ENCODE measurements at regions not wholly inside any gene's neighbourhood (a gene's known extent, or its start where the extent isn't known, plus 50 kb on each side); places are given as distances from the start of the nearest gene placed in this dataset.
A peak's percentile ranks its signal among the peaks of the same experiment; 100 is the strongest.

DNA sequence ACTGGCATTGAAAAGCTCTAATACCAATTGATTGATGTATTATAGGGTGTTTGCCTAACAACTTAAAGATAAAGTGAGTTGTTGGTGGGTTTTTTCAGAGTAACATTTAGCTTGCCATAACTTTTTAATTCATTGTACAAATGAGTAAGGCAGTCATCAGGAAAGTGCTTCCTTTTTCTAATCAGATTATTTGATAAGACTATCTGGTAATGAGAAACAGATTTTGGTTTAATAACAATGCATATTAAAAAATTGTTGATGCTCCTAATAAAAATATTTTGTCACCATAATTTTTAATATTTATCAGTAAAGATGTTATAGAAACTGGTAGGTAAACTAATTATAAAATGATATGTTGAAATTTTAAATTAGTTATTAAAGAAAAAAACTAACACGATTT, 51.3 kb downstream of the BLTP1 start:
- DNase-seq (ENCODE audit: low spot score): no peak

DNA sequence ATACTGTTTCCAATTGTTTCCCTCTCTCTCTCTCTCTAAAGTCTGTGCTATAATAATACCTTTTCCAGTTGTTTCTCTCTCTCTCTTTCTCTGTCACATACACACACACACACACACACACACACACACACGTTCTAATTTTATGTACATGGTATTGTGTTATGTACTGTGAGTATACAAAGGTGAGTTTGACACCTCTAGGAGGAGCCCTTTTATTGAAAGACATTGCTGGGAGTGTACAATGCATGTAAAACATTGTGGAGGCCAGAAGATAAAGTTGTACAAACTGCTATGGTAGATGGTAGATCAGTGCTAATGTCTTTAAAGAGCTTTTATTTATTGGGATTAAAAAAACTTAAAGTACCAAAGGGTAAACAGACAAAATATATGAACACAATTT, 53.6 kb downstream of the BLTP1 start:
- no peak for DNase-seq (ENCODE audit: low spot score)

DNA sequence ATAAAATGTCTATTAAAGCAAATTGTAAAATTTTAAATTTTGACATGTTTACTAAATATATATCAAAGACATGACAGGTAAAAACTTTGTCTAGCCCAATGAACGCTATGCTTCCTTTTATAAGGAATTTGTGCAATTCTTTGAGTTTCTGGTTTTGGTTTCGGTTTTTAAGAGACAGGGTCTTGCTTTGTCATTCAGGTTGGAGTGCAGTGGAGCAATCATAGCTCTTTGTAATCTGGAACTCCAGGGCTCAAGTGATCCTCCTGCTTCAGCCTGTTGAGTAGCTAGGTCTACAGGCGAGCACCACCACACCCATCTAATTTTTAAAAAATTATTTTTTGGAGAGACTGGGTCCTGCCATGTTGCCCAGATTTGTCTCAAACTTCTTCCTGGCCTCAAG, 60.7 kb downstream of the BLTP1 start:
- no peak for DNase-seq (ENCODE audit: low spot score)

DNA sequence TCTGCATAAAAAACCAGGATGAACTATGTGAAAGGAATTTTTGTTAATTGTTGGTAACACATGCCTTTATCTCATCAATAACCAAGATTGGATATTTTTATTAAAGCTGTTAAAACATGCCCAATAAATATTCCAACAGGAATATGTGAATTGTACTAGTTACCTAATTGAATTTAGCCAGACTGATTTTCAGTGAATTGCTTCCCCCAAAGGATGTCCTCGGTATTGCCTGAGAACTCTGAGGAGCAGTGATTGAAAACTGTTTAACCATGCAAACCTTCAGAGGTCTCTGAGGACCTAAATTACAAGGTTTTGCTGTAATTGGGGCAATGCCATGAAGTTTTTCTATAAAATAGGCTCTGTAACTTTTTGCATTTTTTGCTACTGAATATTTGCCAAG, 66.6 kb downstream of the BLTP1 start:
- DNase-seq (ENCODE audit: low spot score): peak; percentile 3

DNA sequence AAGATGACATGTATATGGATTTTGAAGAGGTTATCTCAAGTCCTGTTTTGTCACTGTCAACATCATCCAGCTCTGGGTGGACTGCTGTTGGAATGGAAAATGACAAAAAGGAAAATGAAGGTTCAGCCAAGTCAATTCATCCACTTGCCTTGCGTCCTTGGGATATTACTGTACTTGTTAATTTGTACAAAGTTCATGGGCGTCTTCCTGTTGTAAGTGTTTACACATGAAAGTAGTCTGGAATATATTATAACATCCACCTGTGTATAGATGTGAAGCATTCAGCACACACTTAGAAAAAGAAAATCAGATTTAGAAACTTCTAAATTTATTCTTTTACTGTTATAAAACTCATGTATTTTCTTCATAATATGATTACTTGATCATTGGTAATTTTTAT, 67.2 kb downstream of the BLTP1 start:
- no peak for DNase-seq (ENCODE audit: low spot score)

DNA sequence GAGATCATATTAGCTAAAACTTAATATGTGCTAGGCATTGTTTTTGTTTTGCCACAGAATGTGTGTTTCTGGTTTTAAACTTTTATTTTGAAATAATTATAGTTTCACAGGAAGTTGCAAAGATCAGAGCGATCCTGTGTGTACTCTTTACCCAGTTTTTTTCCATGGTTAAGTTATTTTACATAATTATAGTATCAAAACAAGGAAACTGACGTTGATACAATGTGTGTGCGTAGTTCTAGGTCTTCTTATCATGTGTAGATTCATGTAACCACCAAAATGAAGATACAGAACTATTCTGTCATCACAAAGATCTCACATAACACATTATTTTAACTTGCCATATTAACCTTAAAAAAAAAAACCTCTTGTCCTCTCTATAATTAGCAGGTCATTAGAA, 69.2 kb downstream of the BLTP1 start:
- DNase-seq (ENCODE audit: low spot score): no peak

DNA sequence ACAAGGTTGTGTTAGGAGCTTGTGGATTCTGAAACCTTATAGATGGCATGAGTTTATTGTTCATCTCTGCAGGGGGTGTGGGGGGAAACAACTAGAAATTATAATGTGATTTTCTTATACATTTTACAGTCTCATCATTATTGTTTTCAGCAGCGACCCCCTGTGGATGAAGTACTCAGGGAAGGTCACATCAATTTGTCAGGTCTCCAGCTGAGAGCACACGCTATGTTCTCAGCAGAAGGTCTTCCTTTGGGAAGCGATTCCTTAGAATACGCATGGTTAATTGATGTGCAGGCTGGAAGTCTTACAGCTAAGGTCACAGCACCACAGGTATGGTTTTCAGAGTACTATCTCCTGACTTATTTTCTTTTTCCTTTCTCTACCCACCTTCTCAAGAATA, 72.2 kb downstream of the BLTP1 start:
- DNase-seq (ENCODE audit: low spot score): no peak

DNA sequence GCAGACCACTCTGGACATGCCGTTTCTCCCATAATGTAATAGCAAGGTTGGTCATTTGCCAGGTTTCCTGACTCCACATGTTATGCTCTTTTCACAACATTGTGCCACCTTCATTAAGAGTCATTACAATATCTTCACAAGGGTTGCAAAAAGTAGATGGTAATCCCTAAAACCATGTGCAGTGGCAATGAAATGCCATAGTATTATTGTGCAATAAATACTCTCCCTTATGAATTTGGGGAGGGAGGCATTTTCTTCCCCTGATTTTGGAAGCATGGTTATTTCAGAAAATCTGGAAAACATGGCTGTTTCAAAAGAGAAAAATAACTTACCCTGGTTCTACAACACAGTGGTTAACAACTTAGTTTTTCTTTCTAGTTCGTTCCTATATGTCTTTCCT, 75.1 kb downstream of the BLTP1 start:
- no peak for DNase-seq (ENCODE audit: low spot score)

DNA sequence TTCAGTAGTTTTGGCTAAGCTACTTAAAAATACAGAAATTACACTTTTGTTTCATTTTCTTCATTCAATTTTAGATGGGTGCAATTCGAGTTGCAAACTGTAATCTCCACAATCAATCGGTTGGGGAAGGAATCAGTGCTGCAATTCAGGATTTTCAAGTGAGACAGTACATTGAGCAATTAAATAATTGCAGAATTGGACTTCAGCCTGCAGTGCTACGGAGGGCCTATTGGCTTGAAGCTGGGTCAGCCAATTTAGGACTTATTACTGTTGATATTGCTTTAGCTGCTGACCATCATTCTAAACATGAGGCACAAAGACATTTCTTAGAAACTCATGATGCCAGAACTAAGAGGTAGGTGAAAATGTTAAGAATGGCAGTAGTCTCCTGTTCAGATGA, 77.7 kb downstream of the BLTP1 start:
- no peak for DNase-seq (ENCODE audit: low spot score)

DNA sequence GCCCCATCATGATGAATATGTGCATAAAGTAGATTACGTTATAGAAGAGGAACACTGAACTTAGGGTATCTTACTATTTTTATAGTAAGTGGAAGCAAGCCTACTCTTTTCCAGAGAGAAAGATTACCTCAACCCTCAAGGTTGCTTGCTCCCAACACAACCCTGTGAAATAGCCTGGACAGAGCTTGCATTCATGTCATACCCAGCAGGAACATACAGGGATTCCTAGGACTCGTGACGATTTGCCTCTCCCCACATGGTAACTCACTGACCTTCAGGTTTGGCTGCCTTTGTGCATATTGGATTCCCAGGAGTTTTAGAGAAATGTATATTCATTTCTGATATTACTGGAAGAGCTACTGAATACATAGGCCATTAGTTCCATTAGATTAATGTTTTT, 80.5 kb downstream of the BLTP1 start:
- no peak for DNase-seq (ENCODE audit: low spot score)

DNA sequence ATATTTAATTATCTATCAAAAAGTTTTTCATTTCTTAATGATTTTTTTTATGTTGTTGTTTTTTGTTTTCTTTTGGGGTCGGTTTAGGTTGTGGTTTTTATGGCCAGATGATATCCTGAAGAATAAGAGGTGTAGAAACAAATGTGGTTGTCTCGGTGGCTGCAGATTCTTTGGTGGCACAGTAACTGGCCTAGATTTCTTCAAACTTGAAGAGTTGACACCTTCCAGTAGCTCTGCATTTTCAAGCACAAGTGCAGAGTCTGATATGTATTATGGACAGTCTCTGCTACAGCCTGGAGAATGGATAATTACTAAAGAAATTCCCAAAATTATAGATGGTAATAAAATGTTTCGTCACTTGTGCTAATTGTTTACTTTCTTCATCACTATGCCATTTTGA, 82.6 kb downstream of the BLTP1 start:
- no peak for DNase-seq (ENCODE audit: low spot score)

DNA sequence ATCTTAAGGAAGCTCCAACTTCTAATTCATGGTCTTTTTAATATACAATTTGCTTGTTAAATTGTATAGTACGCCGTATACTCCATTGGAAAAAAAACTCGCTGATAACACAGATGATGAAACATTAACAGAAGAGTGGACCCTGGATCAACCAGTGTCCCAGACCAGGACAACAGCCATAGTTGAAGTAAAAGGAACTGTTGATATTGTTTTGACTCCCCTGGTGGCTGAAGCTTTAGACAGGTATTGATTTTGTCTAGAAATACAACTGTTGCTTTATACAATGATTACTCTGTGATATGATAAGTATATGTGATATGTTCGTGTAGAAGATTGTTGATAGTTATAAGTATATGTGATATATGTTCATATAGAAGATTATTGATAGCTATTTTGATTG, 91.7 kb downstream of the BLTP1 start:
- no peak for DNase-seq (ENCODE audit: low spot score)

DNA sequence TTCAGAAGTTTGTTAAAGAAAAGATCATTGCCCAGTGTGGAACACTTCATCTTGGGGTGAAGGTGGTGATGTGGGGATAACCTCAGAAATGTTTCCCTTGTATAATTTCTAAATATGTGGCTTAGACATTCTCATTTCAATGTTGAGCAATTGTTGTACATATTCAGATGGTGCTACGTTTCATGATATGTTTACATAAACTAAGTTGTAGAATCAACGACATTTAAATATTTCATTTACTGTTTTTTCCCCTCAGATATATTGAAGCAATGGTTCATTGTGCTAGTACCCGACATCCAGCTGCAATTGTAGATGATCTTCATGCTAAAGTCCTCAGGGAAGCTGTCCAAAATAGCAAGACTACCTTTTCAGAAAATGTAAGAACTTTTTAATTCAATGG, 92.6 kb downstream of the BLTP1 start:
- no peak for DNase-seq (ENCODE audit: low spot score)

DNA sequence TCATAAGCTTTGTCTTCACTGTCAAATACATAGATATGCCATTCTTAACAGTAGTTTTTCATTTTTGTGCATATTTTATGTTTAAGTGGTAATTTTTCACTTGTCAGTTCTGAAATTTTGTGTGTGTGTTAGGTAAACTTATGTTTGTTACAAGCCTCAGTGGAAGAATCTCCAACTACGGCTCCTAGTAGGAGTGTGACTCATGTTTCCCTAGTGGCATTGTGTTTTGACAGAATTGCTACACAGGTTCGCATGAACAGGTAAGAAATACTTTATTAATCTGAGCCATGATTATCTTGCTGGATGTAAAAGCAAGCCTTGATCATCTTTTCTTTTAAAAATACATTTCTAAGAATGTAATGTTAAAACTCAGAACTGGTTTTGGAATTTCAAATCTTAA, 94.4 kb downstream of the BLTP1 start:
- DNase-seq (ENCODE audit: low spot score): no peak

DNA sequence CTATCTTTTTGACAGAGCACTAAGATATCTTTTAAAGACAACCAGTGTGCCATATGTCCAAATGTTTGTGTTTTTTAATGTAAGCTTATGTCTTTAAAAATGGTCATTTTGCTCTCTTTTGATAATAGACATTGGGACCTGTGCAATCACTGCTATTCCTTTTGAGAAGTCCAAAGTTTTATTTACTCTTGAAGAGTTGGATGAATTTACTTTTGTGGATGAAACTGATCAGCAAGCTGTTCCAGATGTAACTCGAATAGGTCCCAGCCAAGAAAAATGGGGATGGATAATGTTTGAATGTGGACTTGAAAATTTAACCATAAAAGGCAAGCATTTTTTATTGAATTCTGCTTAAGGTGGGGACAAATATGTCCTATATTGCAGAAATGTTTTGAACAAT, 97.2 kb downstream of the BLTP1 start:
- DNase-seq (ENCODE audit: low spot score): no peak

DNA sequence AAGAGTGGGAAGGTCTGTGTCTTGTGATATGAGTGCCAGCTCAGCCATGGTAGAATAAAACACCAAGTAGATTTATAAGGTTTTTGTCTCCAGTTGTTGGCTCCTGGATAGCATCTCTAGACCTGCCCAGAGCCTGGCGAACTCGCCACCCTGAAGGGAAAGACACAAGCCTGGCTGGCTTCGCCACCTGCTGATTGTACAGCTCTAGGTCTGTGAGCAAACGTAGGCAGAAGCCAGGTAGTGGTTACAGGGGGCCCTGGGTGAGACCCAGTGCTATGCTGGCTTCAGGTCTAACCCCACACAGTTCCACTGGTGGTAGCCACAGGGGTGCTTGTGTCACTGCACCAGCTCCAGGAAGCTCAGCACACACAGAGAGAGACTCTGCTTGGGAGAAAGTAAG, 100.5 kb downstream of the BLTP1 start:
- DNase-seq (ENCODE audit: low spot score): no peak

DNA sequence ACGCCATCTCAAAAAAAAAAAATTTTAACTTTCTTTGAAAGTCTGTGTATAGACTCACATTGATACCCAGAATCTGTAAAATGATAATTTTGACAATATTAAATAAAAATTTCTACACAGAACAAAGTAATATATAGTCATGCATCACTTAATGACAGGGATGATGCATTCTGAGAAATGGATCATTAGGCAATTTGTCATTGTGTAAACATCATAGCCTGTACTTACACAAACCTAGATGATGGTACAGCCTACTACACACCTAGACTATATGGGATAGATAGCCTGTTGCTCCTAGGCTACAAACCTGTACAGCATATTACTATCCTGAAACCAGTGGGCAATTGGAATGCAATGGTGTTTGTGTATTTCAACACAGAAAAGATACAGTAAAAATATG, 107.7 kb downstream of the BLTP1 start:
- no peak for DNase-seq (ENCODE audit: low spot score)

DNA sequence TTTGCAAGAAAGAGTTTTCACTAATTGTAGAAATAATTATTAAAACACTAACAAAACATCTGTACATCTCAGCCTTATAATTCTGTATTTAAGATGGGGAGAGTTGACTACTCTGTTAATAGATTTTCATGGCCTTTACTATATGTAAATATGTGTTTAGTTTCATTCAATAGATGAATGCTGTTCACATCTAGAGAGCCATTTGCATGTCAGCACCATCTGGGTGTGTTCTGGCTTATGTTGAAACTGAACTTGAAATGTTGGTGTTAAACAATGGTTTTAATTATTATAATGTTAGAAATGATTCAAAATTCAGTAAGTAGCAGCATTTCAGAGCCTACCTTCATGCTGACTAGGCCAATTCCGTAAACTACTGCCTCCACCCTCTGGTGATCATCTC, 102.5 kb upstream of the ADAD1 start:
- DNase-seq (ENCODE audit: low spot score): no peak

DNA sequence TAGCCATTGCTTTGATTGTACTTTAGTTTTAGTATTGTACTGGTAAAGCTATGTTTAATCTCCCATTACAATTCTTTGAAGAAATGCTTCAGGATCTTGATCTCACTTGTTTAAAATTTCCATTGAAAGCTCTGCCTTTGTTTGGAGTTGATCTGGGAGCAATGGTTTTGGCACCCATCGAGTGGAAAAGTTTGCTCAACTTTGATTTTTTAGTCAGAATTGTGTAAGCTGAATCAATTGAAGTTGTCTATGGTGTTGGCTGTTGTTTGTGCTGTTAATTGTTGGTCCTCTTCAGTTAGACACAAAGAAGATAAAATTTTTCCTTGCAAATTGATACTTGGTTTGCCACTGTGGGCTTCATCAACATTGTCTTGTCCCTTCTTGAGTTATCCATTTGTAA, 99.8 kb upstream of the ADAD1 start:
- no peak for DNase-seq (ENCODE audit: low spot score)

DNA sequence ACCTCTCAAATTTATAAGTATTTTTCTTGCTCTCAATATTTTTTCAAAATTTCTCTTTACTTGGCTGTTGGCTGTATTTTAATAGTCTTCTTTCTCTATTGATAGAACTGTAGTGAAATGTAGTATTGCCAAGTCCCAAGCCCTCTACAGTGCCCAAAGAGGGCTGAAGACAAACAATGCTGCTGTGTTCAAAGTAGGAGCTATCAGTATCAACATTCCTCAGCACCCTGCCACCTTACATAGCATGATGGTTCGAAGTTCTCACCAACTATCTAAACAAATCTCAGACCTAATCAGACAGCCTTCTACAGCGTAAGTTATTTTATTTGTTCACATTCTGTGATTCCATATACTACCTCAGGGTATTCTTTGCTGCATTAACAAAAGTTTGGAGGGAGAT, 99.1 kb upstream of the ADAD1 start:
- DNase-seq (ENCODE audit: low spot score): no peak

DNA sequence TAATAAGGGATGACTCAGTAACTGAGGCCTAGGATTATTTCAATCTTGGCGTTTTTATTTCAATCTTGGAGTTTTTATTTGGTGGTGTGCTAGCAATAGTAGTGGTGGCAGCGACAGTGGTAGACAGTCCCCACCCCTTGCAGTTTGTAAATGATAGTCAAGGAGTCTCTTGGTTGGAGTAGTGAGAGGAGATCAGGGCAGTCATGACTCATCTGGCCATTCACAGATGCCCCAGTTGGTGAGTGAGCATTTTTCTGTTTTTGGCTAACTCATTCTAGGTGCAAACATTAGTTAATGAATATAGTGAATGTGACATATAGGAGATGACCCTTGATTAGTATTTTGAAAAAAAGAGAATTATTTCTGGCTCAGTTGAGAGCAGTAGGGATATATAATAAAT, 93.5 kb upstream of the ADAD1 start:
- DNase-seq (ENCODE audit: low spot score): no peak

DNA sequence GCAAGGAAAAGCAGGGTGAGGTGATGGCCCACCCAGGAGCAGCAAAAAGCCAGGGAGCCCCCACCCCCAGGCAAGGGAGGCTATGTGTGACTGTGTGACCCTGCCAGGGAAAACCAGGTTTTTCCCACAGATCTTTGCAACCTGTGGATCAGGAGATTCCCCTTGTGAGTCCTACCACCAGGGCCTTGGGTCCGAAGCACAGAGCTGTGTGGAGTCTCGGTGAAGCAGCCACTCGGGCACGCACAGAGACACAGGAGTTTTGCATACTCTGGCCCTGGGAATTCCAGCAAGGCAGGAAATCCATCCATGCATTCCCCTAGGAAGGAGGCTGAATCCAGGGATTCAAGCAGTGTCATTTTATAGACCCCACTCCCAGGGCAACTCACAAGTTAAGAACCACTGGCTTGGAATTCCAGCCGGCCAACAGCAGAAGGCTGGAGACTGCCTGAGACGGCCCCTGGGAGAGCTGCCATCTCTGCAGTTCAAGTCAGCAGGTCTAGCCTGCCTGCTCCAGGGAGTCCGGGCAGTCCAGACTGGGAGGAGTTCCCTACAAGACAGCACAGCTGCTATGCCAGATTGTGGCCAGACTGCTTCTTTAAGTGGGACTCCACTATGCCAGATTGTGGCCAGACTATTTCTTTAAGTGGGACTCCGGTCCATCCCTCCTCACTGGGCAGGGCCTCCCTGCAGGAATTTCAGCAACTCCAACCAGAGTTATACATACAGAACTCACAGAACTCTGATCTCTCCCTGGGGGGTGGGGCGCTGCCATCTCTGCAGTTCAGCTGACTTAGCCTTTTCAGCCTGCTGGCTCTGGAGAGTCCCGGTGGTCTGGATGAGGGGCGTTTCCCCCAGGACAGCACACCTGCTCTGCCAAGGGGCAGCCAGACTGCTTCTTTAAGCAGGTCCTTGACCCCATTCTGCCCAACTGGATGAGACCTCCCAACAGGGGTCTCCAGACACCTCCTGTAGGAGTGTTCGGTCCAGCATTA, 85.1 kb upstream of the ADAD1 start:
- no peak for DNase-seq (ENCODE audit: low spot score)

DNA sequence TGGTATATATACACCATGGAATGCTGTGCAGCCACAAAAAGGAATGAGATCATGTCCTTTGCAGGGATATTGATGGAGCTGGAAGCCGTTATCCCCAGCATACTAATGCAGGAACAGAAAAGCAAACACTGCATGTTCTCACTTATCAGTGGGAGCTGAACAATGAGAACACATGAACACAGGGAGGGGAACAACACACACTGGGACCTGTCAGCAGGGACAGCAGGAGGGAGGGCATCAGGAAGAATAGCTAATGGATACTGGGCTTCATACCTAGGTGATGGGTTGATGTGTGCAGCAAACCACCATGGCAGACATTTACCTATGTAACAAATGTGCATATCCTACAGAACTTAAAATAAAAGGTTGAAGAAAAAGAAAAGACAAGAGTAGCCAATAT, 81.1 kb upstream of the ADAD1 start:
- no peak for DNase-seq (ENCODE audit: low spot score)

DNA sequence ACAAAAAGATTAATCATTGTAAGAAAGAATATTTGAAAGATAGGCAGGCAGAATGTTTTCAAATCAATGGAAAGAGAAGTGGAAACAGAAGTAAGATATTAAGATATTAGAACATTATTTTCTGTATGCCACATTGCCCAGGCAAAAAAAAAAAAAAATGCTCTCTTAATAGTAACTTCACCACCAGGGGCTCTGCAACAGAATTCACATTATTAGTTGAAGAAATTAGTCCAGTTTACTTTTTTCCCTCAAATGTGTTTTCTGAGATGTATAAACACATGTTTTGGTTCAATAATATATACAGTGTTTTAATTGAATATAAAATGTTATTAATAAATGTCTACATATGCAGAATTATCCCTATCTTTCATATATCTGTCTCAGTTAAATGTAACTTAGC, 78.0 kb upstream of the ADAD1 start:
- no peak for DNase-seq (ENCODE audit: low spot score)

Data from CD4-positive, alpha-beta T cell treated with Interleukin-6 at 100 ng/mL for 8 hours (primary cell).